K562 (cell line): ENCODE measurements at regions not wholly inside any gene's neighbourhood (a gene's known extent, or its start where the extent isn't known, plus 50 kb on each side); places are given as distances from the start of the nearest gene placed in this dataset.

Source experiments
- BDP1 ChIP-seq: IDR thresholded peaks from 3 replicates; pipeline ENCODE4 v1.6.1; 2011; ENCODE audit not compliant: insufficient read length, insufficient read depth
- CBFA2T3 ChIP-seq: fragments of 450-650 bp; IDR thresholded peaks from 2 replicates; pipeline ENCODE4 v1.6.1; 2017
- CCNT2 ChIP-seq: IDR thresholded peaks from 2 replicates; pipeline ENCODE4 v1.6.1; 2011; ENCODE audit warnings: borderline replicate concordance, low read depth, mild to moderate bottlenecking, moderate library complexity, mixed read lengths, low read length; ENCODE audit not compliant: insufficient read length; ENCODE audit errors: extremely low read depth
- ELK3 ChIP-seq: fragments of 450-650 bp; formaldehyde crosslinking; IDR thresholded peaks from 2 replicates; pipeline ENCODE4 v1.4.0; 2020; ENCODE audit warnings: mild to moderate bottlenecking
- FOXA3 ChIP-seq, 2 experiments: fragments of 450-650 bp in 1 of 2; sonication (generic) in 1 of 2; formaldehyde crosslinking; IDR thresholded peaks in 1 of 2; conservative IDR thresholded peaks in 1 of 2; 2 replicates each; pipeline versions ENCODE4 v1.4.0 to v1.8.0; 2020 to 2022; ENCODE audit warnings: mild to moderate bottlenecking in 2 of 2, missing genetic modification reagents in 1 of 2
- KLF6 ChIP-seq: fragments of 250-450 bp; sonication (Bioruptor Pico); IDR thresholded peaks from 2 replicates; pipeline ENCODE4 v1.4.0; 2020; ENCODE audit warnings: mild to moderate bottlenecking, moderate library complexity, borderline replicate concordance
- LEF1 ChIP-seq: fragments of 450-650 bp; IDR thresholded peaks from 2 replicates; pipeline ENCODE4 v1.6.1; 2016; ENCODE audit warnings: mild to moderate bottlenecking
- MAFF ChIP-seq: IDR thresholded peaks from 2 replicates; pipeline ENCODE4 v1.6.1; 2012; ENCODE audit warnings: low read length, improper control_type of control experiment
- MBD2 ChIP-seq: sonication (generic); IDR thresholded peaks from 2 replicates; pipeline ENCODE4 v1.6.1; 2016; ENCODE audit warnings: low read depth, borderline replicate concordance
- MCM7 ChIP-seq, 2 experiments: fragments of 450-650 bp; IDR thresholded peaks; 2 replicates each; pipeline ENCODE4 v1.6.1; 2016 to 2018
- NFATC3 ChIP-seq: fragments of 450-650 bp; IDR thresholded peaks from 2 replicates; pipeline ENCODE4 v1.6.1; 2017; ENCODE audit warnings: mild to moderate bottlenecking
- NFE2L1 ChIP-seq: fragments of 450-650 bp; IDR thresholded peaks from 2 replicates; pipeline ENCODE4 v1.6.1; 2016; ENCODE audit warnings: missing genetic modification characterization, low read depth, mild to moderate bottlenecking, missing compliant biosample characterization, moderate library complexity, borderline replicate concordance
- NFIC ChIP-seq: fragments of 450-650 bp; IDR thresholded peaks from 2 replicates; pipeline ENCODE4 v1.6.1; 2017; ENCODE audit warnings: mild to moderate bottlenecking, inconsistent platforms
- SIRT6 ChIP-seq: IDR thresholded peaks from one replicate; pipeline ENCODE4 v1.6.1; 2012; ENCODE audit warnings: low read depth, mild to moderate bottlenecking, control low read depth, inconsistent platforms, low read length, moderate library complexity
- SRSF3 ChIP-seq: fragments of 200-400 bp; formaldehyde crosslinking; IDR thresholded peaks from 2 replicates; pipeline ENCODE4 v1.6.1; 2016; ENCODE audit warnings: mild to moderate bottlenecking, low read length, moderate library complexity; ENCODE audit not compliant: insufficient read depth
- ZBTB11 ChIP-seq, 3 experiments: fragments of 200-800 bp in 1 of 3; fragments of 250-450 bp in 1 of 3; fragments of 450-650 bp in 1 of 3; sonication (Bioruptor Pico) in 1 of 3; sonication (Bioruptor generic) in 1 of 3; formaldehyde crosslinking in 1 of 3; IDR thresholded peaks; 2 replicates each; pipeline versions ENCODE4 v1.6.1 to v1.8.0; 2016 to 2022; ENCODE audit warnings: mild to moderate bottlenecking in 2 of 3, missing genetic modification characterization in 2 of 3, missing compliant biosample characterization in 1 of 3, moderate library complexity in 1 of 3
- ZBTB8A ChIP-seq: fragments of 450-650 bp; IDR thresholded peaks from 2 replicates; pipeline ENCODE4 v1.6.1; 2018; ENCODE audit warnings: mild to moderate bottlenecking, moderate library complexity; ENCODE audit not compliant: partially characterized antibody
- ZBTB9 ChIP-seq: fragments of 450-650 bp; formaldehyde crosslinking; IDR thresholded peaks from 2 replicates; pipeline ENCODE4 v1.4.0; 2020; ENCODE audit warnings: mild to moderate bottlenecking, moderate library complexity
- ZNF511 ChIP-seq: sonication (generic); formaldehyde crosslinking; IDR thresholded peaks from 2 replicates; pipeline ENCODE4 v1.8.0; 2022; ENCODE audit warnings: mild to moderate bottlenecking, missing genetic modification reagents
- ZNF589 ChIP-seq: fragments of 200-800 bp; sonication (Bioruptor generic); IDR thresholded peaks from 2 replicates; pipeline ENCODE4 v1.6.1; 2016; ENCODE audit warnings: low read depth, missing genetic modification characterization, missing compliant biosample characterization
- ZNF707 ChIP-seq: fragments of 250-450 bp; sonication (Bioruptor Pico); conservative IDR thresholded peaks from 2 replicates; pipeline ENCODE4 v1.8.0; 2022; ENCODE audit warnings: inconsistent platforms, mild to moderate bottlenecking, moderate library complexity

- no peak for TF ChIP-seq SIRT6
- peak; percentile 95 for TF ChIP-seq CBFA2T3
- TF ChIP-seq ZBTB11 (CRISPR knock-in tag; IDR thresholded peaks at IDR 0.05): peak in 1 of 3 experiments; percentile 63; a peak in 1 of 6 replicates
- peak; percentile 69 for TF ChIP-seq CCNT2
- TF ChIP-seq NFIC: peak; percentile 69
- TF ChIP-seq MCM7 (IDR thresholded peaks at IDR 0.05): no peak
- no peak for TF ChIP-seq ZBTB8A
- TF ChIP-seq FOXA3 (CRISPR knock-in tag; conservative IDR thresholded peaks at IDR 0.05 in 1 of 2, IDR thresholded peaks at IDR 0.05 in 1 of 2): peak in 1 of 2 experiments; percentile 66; a peak in 1 of 4 replicates
- TF ChIP-seq MAFF: peak; percentile 62
- TF ChIP-seq ZNF511 (CRISPR knock-in tag): no peak
- TF ChIP-seq SRSF3: no peak
- no peak for TF ChIP-seq ZNF707 (CRISPR knock-in tag)
- TF ChIP-seq NFE2L1: peak; percentile 29; the same call in 1 of the 2 replicates
- TF ChIP-seq BDP1: no peak
- TF ChIP-seq ELK3: no peak
- TF ChIP-seq LEF1: peak; percentile 69; the same call in 1 of the 2 replicates
- no peak for TF ChIP-seq NFATC3
- no peak for TF ChIP-seq ZBTB9
- no peak for TF ChIP-seq MBD2
- TF ChIP-seq KLF6 (CRISPR knock-in tag): no peak; the same call in 1 of the 2 replicates
- TF ChIP-seq ZNF589 (CRISPR knock-in tag): peak; percentile 64; the same call in 1 of the 2 replicates
- TF ChIP-seq, all 486 proteins: peak for 108
Measured at GRCh38 chr2:41922177-41922576, 125.6 kb upstream of the PKDCC start (continued).
